ENCODE measurements at regions not wholly inside any gene's neighbourhood (a gene's known extent, or its start where the extent isn't known, plus 50 kb on each side); places are given as distances from the start of the nearest gene placed in this dataset.

GRCh38 chr7:18109762-18110161, 82.1 kb upstream of the PRPS1L1 start:
- no peaks in the 10 kb centered on the region for H3K27me3 ChIP-seq (ENCODE audit: low read length)
- H3K79me2 ChIP-seq (ENCODE audit: low read length), result no peaks in the 10 kb centered on the region
- no peak overlapping the region for H3K9ac ChIP-seq (ENCODE audit: low read length)
- H3K27ac ChIP-seq (ENCODE audit: low read length), result no peak overlapping the region
- DNase-seq, result no peak
- H2AFZ ChIP-seq (ENCODE audit: low read length), result no peak overlapping the region
- no peaks in the 10 kb centered on the region for H3K36me3 ChIP-seq (ENCODE audit: insufficient read depth, low read length)
- H3K4me3 ChIP-seq (ENCODE audit: low read length), result no peak overlapping the region
- no peaks in the 10 kb centered on the region for H3K9me3 ChIP-seq (ENCODE audit: low read length)
- no peak overlapping the region for H3K4me2 ChIP-seq (ENCODE audit: low read depth, low read length, poor library complexity, severe bottlenecking)
- no peaks in the 10 kb centered on the region for H4K20me1 ChIP-seq (ENCODE audit: insufficient read depth, low read depth, low read length)
- no peaks in the 10 kb centered on the region for H3K9me2 ChIP-seq (replicated peaks; ENCODE audit: insufficient read depth, low read length)
- H3K4me1 ChIP-seq (ENCODE audit: low read length), result no peaks in the 10 kb centered on the region

- Histone ChIP-seq H3K4me2 (ENCODE audit: low read depth, low read length, poor library complexity, severe bottlenecking) (no peak overlapping the region), H4K20me1 (ENCODE audit: insufficient read depth, low read depth, low read length) (no peaks in the 10 kb centered on the region), H3K27ac (ENCODE audit: low read length) (no peak overlapping the region), H3K4me3 (ENCODE audit: low read length) (no peak overlapping the region), H2AFZ (ENCODE audit: low read length) (no peak overlapping the region), H3K36me3 (ENCODE audit: insufficient read depth, low read length) (no peaks in the 10 kb centered on the region), H3K9me2 (replicated peaks; ENCODE audit: insufficient read depth, low read length) (no peaks in the 10 kb centered on the region), H3K4me1 (ENCODE audit: low read length) (no peaks in the 10 kb centered on the region), H3K27me3 (ENCODE audit: low read length) (no peaks in the 10 kb centered on the region), H3K9ac (ENCODE audit: low read length) (no peak overlapping the region), H3K9me3 (ENCODE audit: low read length) (no peaks in the 10 kb centered on the region), H3K79me2 (ENCODE audit: low read length) (no peaks in the 10 kb centered on the region)
- DNase-seq, result no peak
Measured at GRCh38 chr7:18116661-18117060, 89.0 kb upstream of the PRPS1L1 start.

DNA sequence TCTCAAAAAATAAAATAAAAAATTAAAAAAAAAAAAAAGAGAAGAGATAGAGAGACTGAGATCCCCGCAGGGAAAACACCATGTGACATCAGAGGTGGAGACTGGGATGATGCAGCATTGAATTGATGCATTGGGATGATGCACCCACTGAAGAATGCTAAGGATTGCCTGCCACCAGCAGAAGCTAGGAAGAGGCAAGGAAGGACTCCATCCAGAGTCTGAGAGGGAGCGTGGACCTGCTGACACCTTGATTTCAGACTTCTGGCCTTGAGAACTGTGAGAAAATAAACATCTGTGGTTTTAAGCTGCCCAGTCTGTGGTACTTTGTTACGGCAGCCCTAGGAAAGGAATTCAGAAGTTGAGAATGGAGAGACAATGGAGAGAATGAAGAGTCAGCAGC, 89.8 kb upstream of the PRPS1L1 start:
- H2AFZ ChIP-seq (ENCODE audit: low read length), result no peak overlapping the region
- H3K9ac ChIP-seq (ENCODE audit: low read length), result no peak overlapping the region
- H3K79me2 ChIP-seq (ENCODE audit: low read length), result no peaks in the 10 kb centered on the region
- H3K9me3 ChIP-seq (ENCODE audit: low read length), result no peaks in the 10 kb centered on the region
- no peak overlapping the region for H3K27ac ChIP-seq (ENCODE audit: low read length)
- no peaks in the 10 kb centered on the region for H3K4me1 ChIP-seq (ENCODE audit: low read length)
- DNase-seq, result no peak
- no peaks in the 10 kb centered on the region for H3K27me3 ChIP-seq (ENCODE audit: low read length)
- no peaks in the 10 kb centered on the region for H4K20me1 ChIP-seq (ENCODE audit: insufficient read depth, low read depth, low read length)
- H3K4me2 ChIP-seq (ENCODE audit: low read depth, low read length, poor library complexity, severe bottlenecking), result no peak overlapping the region
- H3K36me3 ChIP-seq (ENCODE audit: insufficient read depth, low read length), result no peaks in the 10 kb centered on the region
- no peak overlapping the region for H3K4me3 ChIP-seq (ENCODE audit: low read length)
- H3K9me2 ChIP-seq (replicated peaks; ENCODE audit: insufficient read depth, low read length), result no peaks in the 10 kb centered on the region

DNA sequence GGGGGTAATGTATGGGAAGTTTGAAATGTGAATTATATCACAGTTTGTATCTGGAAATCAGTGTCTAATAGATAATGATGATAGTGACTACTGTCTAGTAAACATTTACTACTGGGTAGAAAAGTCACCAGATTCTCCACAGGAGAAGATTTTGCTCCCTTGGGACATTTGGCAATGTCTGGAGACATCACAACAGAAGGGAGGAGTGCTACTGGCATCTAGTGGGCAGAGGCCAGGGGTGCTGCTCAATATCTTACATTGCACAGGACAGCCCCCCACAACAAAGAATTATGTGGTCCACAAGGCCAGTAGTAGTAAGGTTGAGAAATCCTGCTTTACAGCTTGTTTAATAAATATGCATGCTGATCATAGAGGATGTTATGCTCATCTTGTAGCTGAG, 92.3 kb upstream of the PRPS1L1 start:
- Histone ChIP-seq H3K9ac (ENCODE audit: low read length) (no peak overlapping the region), H3K4me1 (ENCODE audit: low read length) (no peaks in the 10 kb centered on the region), H3K4me3 (ENCODE audit: low read length) (no peak overlapping the region), H3K4me2 (ENCODE audit: low read depth, low read length, poor library complexity, severe bottlenecking) (no peak overlapping the region), H3K9me3 (ENCODE audit: low read length) (no peaks in the 10 kb centered on the region), H3K79me2 (ENCODE audit: low read length) (no peaks in the 10 kb centered on the region), H2AFZ (ENCODE audit: low read length) (no peak overlapping the region), H3K27me3 (ENCODE audit: low read length) (no peaks in the 10 kb centered on the region), H3K9me2 (replicated peaks; ENCODE audit: insufficient read depth, low read length) (no peaks in the 10 kb centered on the region), H4K20me1 (ENCODE audit: insufficient read depth, low read depth, low read length) (no peaks in the 10 kb centered on the region), H3K27ac (ENCODE audit: low read length) (no peak overlapping the region), H3K36me3 (ENCODE audit: insufficient read depth, low read length) (no peaks in the 10 kb centered on the region)
- DNase-seq, result no peak

DNA sequence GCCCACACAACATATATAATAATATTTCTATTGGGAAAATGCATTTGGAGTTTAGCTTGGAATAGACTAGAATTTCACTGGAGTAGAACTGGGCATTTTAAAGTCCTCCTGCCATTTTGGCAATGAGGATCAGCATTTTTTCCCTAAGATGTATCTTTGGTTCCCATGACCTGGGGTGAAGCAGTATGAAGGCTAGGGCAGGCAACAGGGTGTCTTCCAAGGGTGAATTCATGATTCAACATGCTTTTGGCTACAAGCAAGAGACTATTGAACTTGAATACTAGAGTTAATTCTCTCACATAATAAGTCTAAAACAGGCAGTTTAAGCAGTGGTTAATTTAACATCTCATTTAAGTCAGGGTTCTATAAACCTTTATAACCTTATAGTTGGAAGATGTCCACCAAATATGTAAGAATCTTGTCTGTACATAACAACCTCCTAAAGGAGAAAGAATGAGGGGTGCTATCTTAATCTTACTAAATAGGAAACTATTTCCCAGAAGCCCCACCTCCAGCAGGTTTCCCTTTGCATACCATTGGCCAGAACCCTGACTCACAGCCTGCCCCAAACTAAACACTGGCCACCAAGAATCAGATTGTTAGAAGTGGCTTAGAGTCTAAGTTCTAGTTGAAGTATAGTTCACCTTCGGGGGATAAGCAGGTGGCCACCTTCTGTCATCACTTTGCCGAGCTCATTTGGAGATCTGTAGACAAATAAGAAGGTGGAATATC, 96.0 kb upstream of the PRPS1L1 start:
- Histone ChIP-seq H3K9me2 (replicated peaks; ENCODE audit: insufficient read depth, low read length) (no peaks in the 10 kb centered on the region), H3K79me2 (ENCODE audit: low read length) (no peaks in the 10 kb centered on the region), H3K4me2 (ENCODE audit: low read depth, low read length, poor library complexity, severe bottlenecking) (no peak overlapping the region), H3K4me3 (ENCODE audit: low read length) (no peak overlapping the region), H3K36me3 (ENCODE audit: insufficient read depth, low read length) (no peaks in the 10 kb centered on the region), H3K27ac (ENCODE audit: low read length) (no peak overlapping the region), H3K4me1 (ENCODE audit: low read length) (no peaks in the 10 kb centered on the region), H4K20me1 (ENCODE audit: insufficient read depth, low read depth, low read length) (no peaks in the 10 kb centered on the region), H3K9ac (ENCODE audit: low read length) (no peak overlapping the region), H2AFZ (ENCODE audit: low read length) (no peak overlapping the region), H3K9me3 (ENCODE audit: low read length) (no peaks in the 10 kb centered on the region), H3K27me3 (ENCODE audit: low read length) (no peaks in the 10 kb centered on the region)
- DNase-seq, result no peak

DNA sequence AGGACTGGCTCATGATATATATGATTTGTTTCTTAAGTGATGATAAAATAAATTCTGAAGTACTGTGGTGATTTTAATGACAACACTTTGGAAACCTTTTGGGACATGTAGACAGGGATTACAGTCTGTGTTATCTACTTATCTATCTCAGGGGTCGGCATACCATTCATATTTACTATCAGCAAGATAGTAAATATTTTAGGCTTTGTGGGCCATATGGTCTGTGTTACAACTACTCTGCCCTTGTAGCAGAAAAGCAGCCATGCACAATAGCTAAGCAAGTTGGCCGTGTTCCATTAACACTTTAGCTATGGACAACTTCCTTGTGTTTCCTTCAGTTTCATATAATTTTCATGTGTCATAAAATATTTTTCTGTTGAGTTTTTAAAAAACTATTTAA, 97.8 kb upstream of the PRPS1L1 start:
- peak; percentile 29 for DNase-seq
- Histone ChIP-seq H3K4me2 (ENCODE audit: low read depth, low read length, poor library complexity, severe bottlenecking) (no peak overlapping the region), H3K79me2 (ENCODE audit: low read length) (no peaks in the 10 kb centered on the region), H3K36me3 (ENCODE audit: insufficient read depth, low read length) (no peaks in the 10 kb centered on the region), H3K27me3 (ENCODE audit: low read length) (no peaks in the 10 kb centered on the region), H2AFZ (ENCODE audit: low read length) (no peak overlapping the region), H3K4me3 (ENCODE audit: low read length) (no peak overlapping the region), H3K4me1 (ENCODE audit: low read length) (no peaks in the 10 kb centered on the region), H4K20me1 (ENCODE audit: insufficient read depth, low read depth, low read length) (no peaks in the 10 kb centered on the region), H3K9me2 (replicated peaks; ENCODE audit: insufficient read depth, low read length) (no peaks in the 10 kb centered on the region), H3K9ac (ENCODE audit: low read length) (no peak overlapping the region), H3K27ac (ENCODE audit: low read length) (no peak overlapping the region), H3K9me3 (ENCODE audit: low read length) (no peaks in the 10 kb centered on the region)

DNA sequence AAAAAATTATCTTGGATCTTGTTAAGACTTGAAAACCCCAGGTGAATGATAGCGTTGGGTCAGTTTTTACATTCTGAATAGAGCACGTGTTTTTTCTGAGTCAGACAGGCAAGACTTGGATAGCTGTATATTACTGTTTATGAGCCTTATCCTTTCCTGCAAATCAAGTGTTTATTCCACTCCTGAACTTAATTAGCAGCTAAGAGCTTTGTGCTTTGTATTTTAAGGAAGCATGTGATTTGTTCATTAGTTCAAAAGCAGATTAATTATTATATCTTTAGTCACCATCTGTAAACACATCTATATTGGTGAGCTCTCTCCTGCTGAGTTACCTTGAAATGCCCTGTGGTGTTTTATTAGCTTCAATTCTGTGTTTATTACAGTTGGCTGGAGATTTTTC, 98.6 kb upstream of the PRPS1L1 start:
- H3K4me2 ChIP-seq (ENCODE audit: low read depth, low read length, poor library complexity, severe bottlenecking), result no peak overlapping the region
- H3K27me3 ChIP-seq (ENCODE audit: low read length), result no peaks in the 10 kb centered on the region
- no peaks in the 10 kb centered on the region for H3K4me1 ChIP-seq (ENCODE audit: low read length)
- no peaks in the 10 kb centered on the region for H3K9me3 ChIP-seq (ENCODE audit: low read length)
- no peaks in the 10 kb centered on the region for H4K20me1 ChIP-seq (ENCODE audit: insufficient read depth, low read depth, low read length)
- no peaks in the 10 kb centered on the region for H3K36me3 ChIP-seq (ENCODE audit: insufficient read depth, low read length)
- H2AFZ ChIP-seq (ENCODE audit: low read length), result no peak overlapping the region
- DNase-seq, result peak; percentile 7
- H3K9me2 ChIP-seq (replicated peaks; ENCODE audit: insufficient read depth, low read length), result no peaks in the 10 kb centered on the region
- no peak overlapping the region for H3K9ac ChIP-seq (ENCODE audit: low read length)
- H3K4me3 ChIP-seq (ENCODE audit: low read length), result no peak overlapping the region
- H3K27ac ChIP-seq (ENCODE audit: low read length), result no peak overlapping the region
- no peaks in the 10 kb centered on the region for H3K79me2 ChIP-seq (ENCODE audit: low read length)

DNA sequence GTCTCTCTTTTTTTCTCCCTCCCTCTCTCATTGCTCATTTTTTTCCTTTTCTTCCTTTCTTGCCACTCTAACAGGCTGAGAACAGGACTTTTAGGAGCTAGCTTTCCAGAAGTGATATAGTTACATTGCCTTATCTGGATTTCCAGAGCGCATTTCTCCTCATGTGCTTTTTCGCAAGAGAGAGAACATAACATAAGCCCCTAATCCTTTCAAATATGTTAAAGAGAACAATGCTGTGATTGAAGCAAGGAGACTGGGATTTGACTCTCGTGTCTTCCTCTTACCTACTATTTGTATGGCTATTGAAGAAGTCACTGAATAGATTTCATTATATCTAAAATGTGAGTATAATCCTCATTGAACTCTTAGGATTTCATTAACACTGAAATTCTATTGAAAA, 101.2 kb upstream of the PRPS1L1 start:
- Histone ChIP-seq H3K36me3 (ENCODE audit: insufficient read depth, low read length) (no peaks in the 10 kb centered on the region), H3K9me3 (ENCODE audit: low read length) (no peaks in the 10 kb centered on the region), H3K9ac (ENCODE audit: low read length) (no peak overlapping the region), H4K20me1 (ENCODE audit: insufficient read depth, low read depth, low read length) (no peaks in the 10 kb centered on the region), H2AFZ (ENCODE audit: low read length) (no peak overlapping the region), H3K27me3 (ENCODE audit: low read length) (no peaks in the 10 kb centered on the region), H3K9me2 (replicated peaks; ENCODE audit: insufficient read depth, low read length) (no peaks in the 10 kb centered on the region), H3K4me1 (ENCODE audit: low read length) (no peaks in the 10 kb centered on the region), H3K79me2 (ENCODE audit: low read length) (no peaks in the 10 kb centered on the region), H3K27ac (ENCODE audit: low read length) (no peak overlapping the region), H3K4me3 (ENCODE audit: low read length) (no peak overlapping the region), H3K4me2 (ENCODE audit: low read depth, low read length, poor library complexity, severe bottlenecking) (no peak overlapping the region)
- peak; percentile 5 for DNase-seq

DNA sequence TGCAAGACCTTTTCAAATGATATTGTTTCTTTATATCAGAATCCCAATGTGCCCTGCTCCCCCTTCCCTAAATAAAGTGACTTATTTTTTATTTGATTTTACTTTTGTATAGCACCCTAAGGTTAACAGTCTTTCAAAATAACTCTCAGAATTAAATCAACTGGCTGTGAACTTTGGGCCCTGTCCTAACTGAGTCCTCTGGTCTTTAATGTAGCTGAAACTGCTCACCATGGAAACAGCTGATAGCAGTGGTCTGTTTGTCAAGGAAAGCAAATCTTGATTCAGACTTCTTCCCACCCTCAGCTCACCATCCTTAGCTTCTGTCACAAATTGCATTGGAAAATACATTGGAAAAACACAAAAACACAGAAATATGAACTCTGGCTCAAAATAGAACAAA, 105.2 kb upstream of the PRPS1L1 start:
- H3K27ac ChIP-seq (ENCODE audit: low read length), result no peak overlapping the region
- no peaks in the 10 kb centered on the region for H3K4me1 ChIP-seq (ENCODE audit: low read length)
- DNase-seq, result no peak
- no peak overlapping the region for H3K9ac ChIP-seq (ENCODE audit: low read length)
- H2AFZ ChIP-seq (ENCODE audit: low read length), result no peak overlapping the region
- no peak overlapping the region for H3K4me2 ChIP-seq (ENCODE audit: low read depth, low read length, poor library complexity, severe bottlenecking)
- H3K9me2 ChIP-seq (replicated peaks; ENCODE audit: insufficient read depth, low read length), result no peaks in the 10 kb centered on the region
- H3K4me3 ChIP-seq (ENCODE audit: low read length), result no peak overlapping the region
- H3K79me2 ChIP-seq (ENCODE audit: low read length), result no peaks in the 10 kb centered on the region
- no peaks in the 10 kb centered on the region for H4K20me1 ChIP-seq (ENCODE audit: insufficient read depth, low read depth, low read length)
- no peaks in the 10 kb centered on the region for H3K36me3 ChIP-seq (ENCODE audit: insufficient read depth, low read length)
- no peaks in the 10 kb centered on the region for H3K27me3 ChIP-seq (ENCODE audit: low read length)
- no peaks in the 10 kb centered on the region for H3K9me3 ChIP-seq (ENCODE audit: low read length)
